ENCODE measurements at regions not wholly inside any gene's neighbourhood (a gene's known extent, or its start where the extent isn't known, plus 50 kb on each side); places are given as distances from the start of the nearest gene placed in this dataset.

- no peak for TF ChIP-seq CTCF (IDR thresholded peaks at IDR 0.05; ENCODE audit: low read depth, low read length)
- no peak overlapping the region for H3K4me3 ChIP-seq (ENCODE audit: low read depth, low read length)
Measured at GRCh38 chr20:24321973-24322372, 147.5 kb upstream of the SYNDIG1 start.

- H3K4me3 ChIP-seq (ENCODE audit: low read depth, low read length): no peak overlapping the region
- no peak for TF ChIP-seq CTCF (IDR thresholded peaks at IDR 0.05; ENCODE audit: low read depth, low read length)
Measured at GRCh38 chr20:24318569-24319352, 150.7 kb upstream of the SYNDIG1 start.

GRCh38 chr20:24317224-24317623 lies 152.2 kb upstream of the SYNDIG1 start:
- TF ChIP-seq CTCF (IDR thresholded peaks at IDR 0.05; ENCODE audit: low read depth, low read length): no peak
- H3K4me3 ChIP-seq (ENCODE audit: low read depth, low read length): no peak overlapping the region

- no peak for TF ChIP-seq CTCF (IDR thresholded peaks at IDR 0.05; ENCODE audit: low read depth, low read length)
- no peak overlapping the region for H3K4me3 ChIP-seq (ENCODE audit: low read depth, low read length)
Measured at GRCh38 chr20:24316731-24317130, 152.7 kb upstream of the SYNDIG1 start.

GRCh38 chr20:24314053-24314452 lies 155.4 kb upstream of the SYNDIG1 start:
- no peak for TF ChIP-seq CTCF (IDR thresholded peaks at IDR 0.05; ENCODE audit: low read depth, low read length)
- H3K4me3 ChIP-seq (ENCODE audit: low read depth, low read length): no peak overlapping the region

- H3K4me3 ChIP-seq (ENCODE audit: low read depth, low read length): no peak overlapping the region
Measured at GRCh38 chr20:24309596-24309995, 159.8 kb upstream of the SYNDIG1 start.

More at GRCh38 chr20:24309596-24309995, 159.8 kb upstream of the SYNDIG1 start:
- no peak for TF ChIP-seq CTCF (IDR thresholded peaks at IDR 0.05; ENCODE audit: low read depth, low read length)
